ENCODE measurements at regions not wholly inside any gene's neighbourhood (a gene's known extent, or its start where the extent isn't known, plus 50 kb on each side); places are given as distances from the start of the nearest gene placed in this dataset.

- Histone ChIP-seq H3K79me1 (ENCODE audit: low read depth in 1 of 2, low read length in 2 of 2) (no peaks in the 10 kb centered on the region), H3K9me1 (ENCODE audit: insufficient read depth, low read length) (no peaks in the 10 kb centered on the region), H2BK15ac (ENCODE audit: low read depth, low read length) (no peak overlapping the region), H3K56ac (ENCODE audit: extremely low read depth, insufficient read depth, low read length) (no peak overlapping the region), H2AK5ac (ENCODE audit: low read depth, low read length) (no peak overlapping the region), H3K14ac (replicated peaks; ENCODE audit: low read depth, low read length) (no peak overlapping the region), H4K91ac (ENCODE audit: insufficient read depth, low read depth, low read length) (no peak overlapping the region), H2AK9ac (replicated peaks; ENCODE audit: low read depth, low read length, poor library complexity) (no peak overlapping the region), H2BK20ac (ENCODE audit: low read depth, low read length) (no peak overlapping the region), H4K8ac (ENCODE audit: low read depth in 2 of 2, low read length in 2 of 2) (no peak overlapping the region), H3K4me3 (ENCODE audit: insufficient read depth, low read depth, low read length) (no peak overlapping the region), H3K9ac (ENCODE audit: low read depth, low read length) (no peak overlapping the region), H4K20me1 (ENCODE audit: insufficient read depth, low read length) (no peaks in the 10 kb centered on the region), H2AFZ (replicated peaks; ENCODE audit: low read length, poor library complexity) (no peak overlapping the region), H3K27me3 (ENCODE audit: control insufficient read depth, insufficient read depth, low read length) (peaks cover 4% of the 10 kb centered on the region), H4K5ac (ENCODE audit: low read depth, low read length) (no peak overlapping the region), H3K27ac (ENCODE audit: insufficient read depth, low read length) (no peak overlapping the region), H2BK120ac (ENCODE audit: low read depth, low read length) (no peak overlapping the region), H3K18ac (ENCODE audit: low read depth, low read length) (no peak overlapping the region), H3K4ac (ENCODE audit: low read depth, low read length) (no peak overlapping the region), H3K23ac (ENCODE audit: low read depth, low read length) (no peak overlapping the region), H2BK5ac (ENCODE audit: low read depth, low read length, poor library complexity, severe bottlenecking) (no peak overlapping the region), H3K9me3 (ENCODE audit: control insufficient read depth, insufficient read depth, low read length) (no peaks in the 10 kb centered on the region), H3K4me1 (ENCODE audit: control insufficient read depth, insufficient read depth, low read length) (no peaks in the 10 kb centered on the region), H3K4me2 (ENCODE audit: low read depth, low read length) (no peak overlapping the region), H3K36me3 (ENCODE audit: control insufficient read depth, insufficient read depth, low read length) (no peaks in the 10 kb centered on the region)
- in situ Hi-C loops (cut with MboI; ENCODE audit: low sequenced_read_pairs) (no loop called here), dilution Hi-C loops (cut with HindIII; ENCODE audit: low sequenced_read_pairs, unreplicated experiment) (no loop called here), intact Hi-C loops (cut with micrococcal nuclease) (no loop called here)
- ChIA-PET POLR2A (ENCODE audit: unreplicated experiment) (no interaction called here), CTCF (no interaction called here)
- 78% methylated on average over 7 of the region's 18 CpGs; no CpG with 5 or more reads in 1 of the 2 experiments for WGBS, 2 experiments (ENCODE audit: extremely low coverage in 2 of 2, insufficient read length in 1 of 2)
- no peak for DNase-seq
- TF ChIP-seq SMC3 (IDR thresholded peaks at IDR 0.05; ENCODE audit: low read depth, low read length) (no peak), CHD1 (IDR thresholded peaks at IDR 0.05; ENCODE audit: low read depth, low read length) (no peak), POLR2A (IDR thresholded peaks at IDR 0.05; ENCODE audit: low read depth, low read length) (no peak), CTCF (conservative IDR thresholded peaks at IDR 0.05; ENCODE audit: low read depth, low read length) (no peak), RCOR1 (IDR thresholded peaks at IDR 0.05; ENCODE audit: insufficient replicate concordance, low read length) (no peak), ELK1 (IDR thresholded peaks at IDR 0.05; ENCODE audit: borderline replicate concordance, low read depth, low read length) (no peak)
- ATAC-seq (ENCODE audit: low read depth), result no peak
- BruUV-seq (replicated peaks), result no TSS peak
These were observed 158.1 kb downstream of the CDH26 start for GRCh38 chr20:60116128-60116909.
